ENCODE measurements at regions not wholly inside any gene's neighbourhood (a gene's known extent, or its start where the extent isn't known, plus 50 kb on each side); places are given as distances from the start of the nearest gene placed in this dataset.

DNA sequence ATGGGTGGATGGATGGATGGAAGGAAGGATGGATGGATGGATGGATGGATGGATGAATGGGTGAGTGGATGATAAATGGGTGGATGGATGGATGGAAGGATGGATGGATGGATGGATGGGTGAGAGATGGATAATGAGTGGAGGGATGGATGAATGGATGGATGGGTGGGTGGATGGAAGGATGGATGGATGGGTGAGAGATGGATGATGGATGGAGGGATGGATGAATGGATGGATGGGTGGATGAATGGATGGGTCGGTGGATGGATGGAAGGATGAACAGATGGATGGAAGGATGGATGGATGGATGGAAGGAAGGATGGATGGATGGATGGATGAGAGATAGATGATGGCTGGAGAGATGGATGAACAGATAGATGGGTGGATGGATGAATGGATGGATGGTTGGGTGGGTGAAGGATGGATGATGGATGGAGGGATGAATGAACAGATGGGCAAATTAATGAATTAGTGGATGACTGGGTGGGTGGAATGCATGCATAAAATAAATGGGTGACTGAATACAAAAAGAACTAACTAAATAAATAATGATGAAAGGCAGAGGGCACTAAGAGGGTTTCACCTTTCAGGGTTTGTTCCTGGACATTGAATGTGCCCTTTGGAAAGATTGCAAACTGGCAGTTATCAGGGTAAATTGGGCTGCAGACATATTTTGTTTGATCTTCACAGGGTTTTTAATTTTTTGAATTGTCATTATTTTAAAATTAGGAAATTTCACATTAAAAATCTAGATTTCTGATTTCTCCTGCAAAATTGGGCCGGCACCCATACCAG is 50.9 kb upstream of the PTPN1 start:
- TF ChIP-seq, protein P1, sequence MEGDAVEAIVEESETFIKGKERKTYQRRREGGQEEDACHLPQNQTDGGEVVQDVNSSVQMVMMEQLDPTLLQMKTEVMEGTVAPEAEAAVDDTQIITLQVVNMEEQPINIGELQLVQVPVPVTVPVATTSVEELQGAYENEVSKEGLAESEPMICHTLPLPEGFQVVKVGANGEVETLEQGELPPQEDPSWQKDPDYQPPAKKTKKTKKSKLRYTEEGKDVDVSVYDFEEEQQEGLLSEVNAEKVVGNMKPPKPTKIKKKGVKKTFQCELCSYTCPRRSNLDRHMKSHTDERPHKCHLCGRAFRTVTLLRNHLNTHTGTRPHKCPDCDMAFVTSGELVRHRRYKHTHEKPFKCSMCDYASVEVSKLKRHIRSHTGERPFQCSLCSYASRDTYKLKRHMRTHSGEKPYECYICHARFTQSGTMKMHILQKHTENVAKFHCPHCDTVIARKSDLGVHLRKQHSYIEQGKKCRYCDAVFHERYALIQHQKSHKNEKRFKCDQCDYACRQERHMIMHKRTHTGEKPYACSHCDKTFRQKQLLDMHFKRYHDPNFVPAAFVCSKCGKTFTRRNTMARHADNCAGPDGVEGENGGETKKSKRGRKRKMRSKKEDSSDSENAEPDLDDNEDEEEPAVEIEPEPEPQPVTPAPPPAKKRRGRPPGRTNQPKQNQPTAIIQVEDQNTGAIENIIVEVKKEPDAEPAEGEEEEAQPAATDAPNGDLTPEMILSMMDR (IDR thresholded peaks at IDR 0.05) = no peak
- TF ChIP-seq POLR2AphosphoS5 (IDR thresholded peaks at IDR 0.05) (no peak), POLR2A (IDR thresholded peaks at IDR 0.05) (no peak), EP300 (IDR thresholded peaks at IDR 0.05; ENCODE audit: low read depth) (no peak)
